22Rv1 (cell line): ENCODE measurements at regions not wholly inside any gene's neighbourhood (a gene's known extent, or its start where the extent isn't known, plus 50 kb on each side); places are given as distances from the start of the nearest gene placed in this dataset.

Experiments
- CTCF ChIP-seq: fragments of 450-650 bp; IDR thresholded peaks from 2 replicates; pipeline ENCODE4 v1.5.1; 2017; ENCODE audit warnings: mild to moderate bottlenecking
- ZFX ChIP-seq: fragments of 450-650 bp; IDR thresholded peaks from 2 replicates; pipeline ENCODE4 v1.6.1; 2017; ENCODE audit warnings: antibody characterized with exemption, borderline replicate concordance

- no peak for TF ChIP-seq CTCF
- no peak for TF ChIP-seq ZFX
These were observed 207.5 kb upstream of the PWP1 start for GRCh38 chr12:107477947-107478610.
